Left lung (tissue), 4 donors: ENCODE measurements at regions not wholly inside any gene's neighbourhood (a gene's known extent, or its start where the extent isn't known, plus 50 kb on each side); places are given as distances from the start of the nearest gene placed in this dataset.

Experiments
- ATAC-seq: fragments of 200-7000 bp; cut with Tn5 transposase; one replicate; pipeline ENCODE4 v1.9.1; 2020; ENCODE audit warnings: moderate library complexity
- DNase-seq, 4 donors: peaks; one replicate each; pipeline ENCODE4 v3.0.0-alpha.2; 2013 to 2020
- H3K27ac ChIP-seq, 2 donors: fragments of 200-600 bp; sonication (generic) in 1 of 2; one replicate each; pipeline versions ENCODE4 v1.5.0 to v1.8.0; 2020 to 2021
- H3K27me3 ChIP-seq, 2 donors: fragments of 200-600 bp; sonication (generic) in 1 of 2; one replicate each; pipeline versions ENCODE4 v1.5.0 to v1.8.0; 2020 to 2021
- H3K36me3 ChIP-seq, 2 donors: fragments of 200-600 bp; sonication (generic) in 1 of 2; one replicate each; pipeline versions ENCODE4 v1.5.0 to v1.8.0; 2020 to 2021
- H3K4me1 ChIP-seq, 2 donors: fragments of 200-600 bp; one replicate each; pipeline ENCODE4 v1.8.0; 2021
- H3K4me3 ChIP-seq, 2 donors: fragments of 200-600 bp; sonication (generic) in 1 of 2; one replicate each; pipeline versions ENCODE4 v1.5.0 to v1.8.0; 2020 to 2021; ENCODE audit warnings: mild to moderate bottlenecking in 1 of 2
- H3K9me3 ChIP-seq, 2 donors: fragments of 200-600 bp; sonication (generic) in 1 of 2; one replicate each; pipeline versions ENCODE4 v1.5.0 to v1.8.0; 2020 to 2021
- CTCF ChIP-seq, 2 donors: fragments of 200-600 bp; sonication (generic) in 1 of 2; IDR thresholded peaks; one replicate each; pipeline versions ENCODE4 v1.5.0 to v1.8.0; 2021; ENCODE audit warnings: antibody characterized with exemption in 2 of 2
- intact Hi-C, 2 donors: fragments of 100-400 bp; cut with DNase I; formaldehyde crosslinking; loops; one replicate each; pipeline versions ENCODE4 v1.11.2 to v1.14.2; 2022
- donor health status: DM: no; HTN: yes; CAD: no.
- donor health status: DM: no; HTN: no; CAD: no.

GRCh38 chr5:24112420-24112819, 532.4 kb downstream of the CDH10 start:
- H3K9me3 ChIP-seq: peaks cover 0 to 2% of the 10 kb centered on the region in 2 donors
- intact Hi-C loops: no loop called here
- no peak overlapping the region for H3K27ac ChIP-seq
- H3K4me3 ChIP-seq: no peak overlapping the region
- no peaks in the 10 kb centered on the region for H3K36me3 ChIP-seq
- H3K27me3 ChIP-seq: no peaks in the 10 kb centered on the region
- TF ChIP-seq CTCF (IDR thresholded peaks at IDR 0.05): no peak
- ATAC-seq (no peak), DNase-seq (no peak)
- H3K4me1 ChIP-seq: no peaks in the 10 kb centered on the region

- Histone ChIP-seq H3K4me3 (no peak overlapping the region), H3K36me3 (no peaks in the 10 kb centered on the region), H3K27ac (no peak overlapping the region), H3K9me3 (peaks cover 0 to 8% of the 10 kb centered on the region in 2 donors), H3K4me1 (no peaks in the 10 kb centered on the region), H3K27me3 (no peaks in the 10 kb centered on the region)
- DNase-seq: no peak
- ATAC-seq: no peak
- TF ChIP-seq CTCF (IDR thresholded peaks at IDR 0.05): no peak
- intact Hi-C loops: no loop called here
Measured at GRCh38 chr5:24118351-24118750, 526.4 kb downstream of the CDH10 start.

- ATAC-seq (no peak), DNase-seq (no peak)
- intact Hi-C loops: no loop called here
- no peaks in the 10 kb centered on the region for H3K4me1 ChIP-seq
- H3K9me3 ChIP-seq: no peaks in the 10 kb centered on the region
- no peak for TF ChIP-seq CTCF (IDR thresholded peaks at IDR 0.05)
- H3K27ac ChIP-seq: no peak overlapping the region
- H3K36me3 ChIP-seq: no peaks in the 10 kb centered on the region
- H3K27me3 ChIP-seq: no peaks in the 10 kb centered on the region
- no peak overlapping the region for H3K4me3 ChIP-seq
Measured at GRCh38 chr5:24135536-24135935, 509.2 kb downstream of the CDH10 start.

- H3K27me3 ChIP-seq: no peaks in the 10 kb centered on the region
- ATAC-seq: no peak
- DNase-seq: peak in 1 of 4 donors; percentile 28
- H3K36me3 ChIP-seq: no peaks in the 10 kb centered on the region
- no peaks in the 10 kb centered on the region for H3K4me1 ChIP-seq
- no peak overlapping the region for H3K4me3 ChIP-seq
- H3K27ac ChIP-seq: no peak overlapping the region
- no peak for TF ChIP-seq CTCF (IDR thresholded peaks at IDR 0.05)
- intact Hi-C loops: no loop called here
- H3K9me3 ChIP-seq: no peaks in the 10 kb centered on the region
Measured at GRCh38 chr5:24141046-24141445, 503.7 kb downstream of the CDH10 start.

GRCh38 chr5:24142341-24142740, 502.4 kb downstream of the CDH10 start:
- Histone ChIP-seq H3K27me3 (no peaks in the 10 kb centered on the region), H3K27ac (no peak overlapping the region), H3K36me3 (no peaks in the 10 kb centered on the region), H3K4me1 (no peaks in the 10 kb centered on the region), H3K9me3 (no peaks in the 10 kb centered on the region), H3K4me3 (no peak overlapping the region)
- DNase-seq (no peak), ATAC-seq (no peak)
- TF ChIP-seq CTCF (IDR thresholded peaks at IDR 0.05): no peak
- intact Hi-C loops: no loop called here
